ENCODE measurements at regions not wholly inside any gene's neighbourhood (a gene's known extent, or its start where the extent isn't known, plus 50 kb on each side); places are given as distances from the start of the nearest gene placed in this dataset.

DNA sequence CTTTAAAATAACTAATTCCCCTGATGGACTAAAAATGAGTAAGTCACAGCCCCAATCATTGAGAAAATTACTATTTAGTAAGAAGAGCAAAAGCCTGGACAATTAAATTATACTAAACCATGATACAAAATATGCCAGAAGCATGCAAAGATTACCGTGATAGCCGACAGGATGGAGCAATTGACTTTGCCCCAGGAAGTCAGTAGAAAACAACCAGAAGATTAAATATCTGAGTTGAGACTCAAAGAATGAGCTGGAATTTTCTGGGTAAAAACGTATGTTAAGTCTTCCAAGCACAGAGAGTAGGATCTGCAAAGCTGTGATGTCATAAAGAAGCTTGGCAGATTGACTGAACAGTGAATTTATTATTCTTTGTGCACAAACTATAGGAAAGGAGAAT, 816.1 kb upstream of the TENM3 start:
- Histone ChIP-seq H3K9ac (ENCODE audit: low read depth, low read length) (no peak overlapping the region), H3K36me3 (ENCODE audit: insufficient read depth, low read length) (no peaks in the 10 kb centered on the region), H3K27ac (ENCODE audit: low read length) (no peak overlapping the region), H4K20me1 (ENCODE audit: insufficient read depth, low read length) (no peaks in the 10 kb centered on the region), H3K4me2 (ENCODE audit: insufficient read depth, low read length) (no peak overlapping the region), H2AFZ (ENCODE audit: low read depth, low read length) (no peak overlapping the region), H3K79me2 (ENCODE audit: insufficient read depth, low read length) (no peaks in the 10 kb centered on the region), H3K27me3 (ENCODE audit: insufficient read depth, low read length, poor library complexity) (no peaks in the 10 kb centered on the region), H3K4me1 (ENCODE audit: insufficient read depth, low read length) (no peaks in the 10 kb centered on the region), H3K9me3 (ENCODE audit: insufficient read depth, low read length, severe bottlenecking) (no peaks in the 10 kb centered on the region), H3K4me3 (ENCODE audit: low read depth in 1 of 2, low read length in 2 of 2) (no peak overlapping the region)
- TF ChIP-seq EZH2 (IDR thresholded peaks at IDR 0.05; ENCODE audit: borderline replicate concordance, low read depth, low read length, severe bottlenecking) = no peak
- TF ChIP-seq, protein P1, sequence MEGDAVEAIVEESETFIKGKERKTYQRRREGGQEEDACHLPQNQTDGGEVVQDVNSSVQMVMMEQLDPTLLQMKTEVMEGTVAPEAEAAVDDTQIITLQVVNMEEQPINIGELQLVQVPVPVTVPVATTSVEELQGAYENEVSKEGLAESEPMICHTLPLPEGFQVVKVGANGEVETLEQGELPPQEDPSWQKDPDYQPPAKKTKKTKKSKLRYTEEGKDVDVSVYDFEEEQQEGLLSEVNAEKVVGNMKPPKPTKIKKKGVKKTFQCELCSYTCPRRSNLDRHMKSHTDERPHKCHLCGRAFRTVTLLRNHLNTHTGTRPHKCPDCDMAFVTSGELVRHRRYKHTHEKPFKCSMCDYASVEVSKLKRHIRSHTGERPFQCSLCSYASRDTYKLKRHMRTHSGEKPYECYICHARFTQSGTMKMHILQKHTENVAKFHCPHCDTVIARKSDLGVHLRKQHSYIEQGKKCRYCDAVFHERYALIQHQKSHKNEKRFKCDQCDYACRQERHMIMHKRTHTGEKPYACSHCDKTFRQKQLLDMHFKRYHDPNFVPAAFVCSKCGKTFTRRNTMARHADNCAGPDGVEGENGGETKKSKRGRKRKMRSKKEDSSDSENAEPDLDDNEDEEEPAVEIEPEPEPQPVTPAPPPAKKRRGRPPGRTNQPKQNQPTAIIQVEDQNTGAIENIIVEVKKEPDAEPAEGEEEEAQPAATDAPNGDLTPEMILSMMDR (IDR thresholded peaks at IDR 0.05; ENCODE audit: borderline replicate concordance, extremely low read depth, low read length, poor library complexity, severe bottlenecking) = no peak
- DNase-seq (no peak), ATAC-seq (ENCODE audit: insufficient read depth, low read depth) (no peak)

DNA sequence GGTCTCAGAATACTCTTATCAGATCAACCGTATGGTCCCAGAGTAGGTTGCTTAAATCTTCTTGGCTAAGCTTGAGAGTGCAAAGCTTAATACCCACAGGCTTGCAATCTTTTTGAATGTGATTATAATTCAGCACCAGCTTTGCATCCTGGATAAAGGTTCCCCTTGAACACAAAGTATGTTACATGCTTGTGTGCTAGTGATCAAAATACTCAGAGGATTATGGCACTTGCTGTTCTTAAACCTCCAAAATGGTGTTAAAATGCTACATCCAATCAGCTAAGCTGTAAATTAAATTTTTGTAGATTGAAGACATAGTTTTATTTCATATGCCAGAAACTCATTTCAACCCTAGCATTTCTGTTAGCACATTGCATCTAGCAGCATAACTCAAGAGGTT, 812.2 kb upstream of the TENM3 start:
- Histone ChIP-seq H3K9ac (ENCODE audit: low read depth, low read length) (no peak overlapping the region), H2AFZ (ENCODE audit: low read depth, low read length) (no peak overlapping the region)
- DNase-seq = no peak

DNA sequence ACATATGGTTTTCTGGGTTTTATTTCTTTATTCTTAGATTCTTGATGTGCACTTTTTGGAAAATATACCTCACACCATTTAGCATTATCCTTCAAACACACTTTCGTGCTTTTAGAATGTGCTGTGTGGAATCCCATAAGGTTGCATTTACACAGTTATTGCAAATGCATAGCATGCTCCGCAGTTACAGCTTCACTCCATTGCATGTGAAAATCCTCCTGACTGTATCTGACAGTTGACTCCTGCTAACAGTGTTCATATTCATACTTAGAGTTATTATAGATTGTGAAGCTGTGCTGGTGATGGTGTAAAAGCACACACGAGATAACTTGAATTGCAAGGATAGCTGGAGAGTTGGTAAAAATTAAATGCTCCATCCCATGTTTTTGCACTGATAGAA, 811.5 kb upstream of the TENM3 start:
- Histone ChIP-seq H3K4me3 (ENCODE audit: low read depth in 1 of 2, low read length in 2 of 2) (no peak overlapping the region), H3K79me2 (ENCODE audit: insufficient read depth, low read length) (no peaks in the 10 kb centered on the region), H3K27me3 (ENCODE audit: insufficient read depth, low read length, poor library complexity) (no peaks in the 10 kb centered on the region), H3K36me3 (ENCODE audit: insufficient read depth, low read length) (no peaks in the 10 kb centered on the region), H3K9me3 (ENCODE audit: insufficient read depth, low read length, severe bottlenecking) (no peaks in the 10 kb centered on the region), H2AFZ (ENCODE audit: low read depth, low read length) (no peak overlapping the region), H3K4me1 (ENCODE audit: insufficient read depth, low read length) (no peaks in the 10 kb centered on the region), H3K9ac (ENCODE audit: low read depth, low read length) (no peak overlapping the region), H4K20me1 (ENCODE audit: insufficient read depth, low read length) (no peaks in the 10 kb centered on the region), H3K27ac (ENCODE audit: low read length) (no peak overlapping the region), H3K4me2 (ENCODE audit: insufficient read depth, low read length) (no peak overlapping the region)
- no peak for ATAC-seq (ENCODE audit: insufficient read depth, low read depth)
- TF ChIP-seq EZH2 (IDR thresholded peaks at IDR 0.05; ENCODE audit: borderline replicate concordance, low read depth, low read length, severe bottlenecking) = no peak
- TF ChIP-seq, protein P1 (IDR thresholded peaks at IDR 0.05; ENCODE audit: borderline replicate concordance, extremely low read depth, low read length, poor library complexity, severe bottlenecking) = no peak
- no peak for DNase-seq

More for the DNA sequence above, 812.2 kb upstream of the TENM3 start:
- Histone ChIP-seq H3K79me2 (ENCODE audit: insufficient read depth, low read length) (no peaks in the 10 kb centered on the region), H3K27me3 (ENCODE audit: insufficient read depth, low read length, poor library complexity) (no peaks in the 10 kb centered on the region), H3K27ac (ENCODE audit: low read length) (no peak overlapping the region), H3K4me3 (ENCODE audit: low read depth in 1 of 2, low read length in 2 of 2) (no peak overlapping the region), H3K36me3 (ENCODE audit: insufficient read depth, low read length) (no peaks in the 10 kb centered on the region), H3K4me2 (ENCODE audit: insufficient read depth, low read length) (no peak overlapping the region), H4K20me1 (ENCODE audit: insufficient read depth, low read length) (no peaks in the 10 kb centered on the region), H3K9me3 (ENCODE audit: insufficient read depth, low read length, severe bottlenecking) (no peaks in the 10 kb centered on the region), H3K4me1 (ENCODE audit: insufficient read depth, low read length) (no peaks in the 10 kb centered on the region)
- ATAC-seq (ENCODE audit: insufficient read depth, low read depth) = no peak
- TF ChIP-seq, protein P1 (IDR thresholded peaks at IDR 0.05; ENCODE audit: borderline replicate concordance, extremely low read depth, low read length, poor library complexity, severe bottlenecking) = no peak
- no peak for TF ChIP-seq EZH2 (IDR thresholded peaks at IDR 0.05; ENCODE audit: borderline replicate concordance, low read depth, low read length, severe bottlenecking)

DNA sequence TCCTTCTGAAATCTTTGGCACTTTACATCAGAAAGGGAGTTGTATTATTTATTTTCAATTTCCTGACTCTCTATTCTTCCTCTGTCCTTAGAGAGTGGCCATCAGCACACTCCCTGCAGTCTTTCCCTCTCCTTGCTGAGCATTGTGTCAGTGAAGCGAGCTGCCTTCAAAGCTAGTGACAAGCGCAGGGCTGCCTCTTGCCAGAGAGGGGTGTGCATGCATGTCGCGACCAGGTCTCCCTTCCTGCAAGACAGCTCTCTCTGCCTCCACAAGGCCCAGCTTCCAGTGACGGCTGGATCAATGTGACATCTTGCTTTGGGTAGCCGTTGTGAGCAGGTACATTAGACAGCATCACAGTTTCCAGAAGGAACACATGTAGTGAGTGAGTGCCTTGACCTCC, 810.9 kb upstream of the TENM3 start:
- Histone ChIP-seq H3K4me3 (ENCODE audit: low read depth in 1 of 2, low read length in 2 of 2) (no peak overlapping the region), H3K27ac (ENCODE audit: low read length) (no peak overlapping the region), H4K20me1 (ENCODE audit: insufficient read depth, low read length) (no peaks in the 10 kb centered on the region), H3K9ac (ENCODE audit: low read depth, low read length) (no peak overlapping the region), H3K4me2 (ENCODE audit: insufficient read depth, low read length) (no peak overlapping the region), H3K4me1 (ENCODE audit: insufficient read depth, low read length) (no peaks in the 10 kb centered on the region), H3K9me3 (ENCODE audit: insufficient read depth, low read length, severe bottlenecking) (no peaks in the 10 kb centered on the region), H2AFZ (ENCODE audit: low read depth, low read length) (no peak overlapping the region), H3K27me3 (ENCODE audit: insufficient read depth, low read length, poor library complexity) (no peaks in the 10 kb centered on the region), H3K36me3 (ENCODE audit: insufficient read depth, low read length) (no peaks in the 10 kb centered on the region), H3K79me2 (ENCODE audit: insufficient read depth, low read length) (no peaks in the 10 kb centered on the region)
- TF ChIP-seq, protein P1 (IDR thresholded peaks at IDR 0.05; ENCODE audit: borderline replicate concordance, extremely low read depth, low read length, poor library complexity, severe bottlenecking) = no peak
- no peak for TF ChIP-seq EZH2 (IDR thresholded peaks at IDR 0.05; ENCODE audit: borderline replicate concordance, low read depth, low read length, severe bottlenecking)
- ATAC-seq (ENCODE audit: insufficient read depth, low read depth) (no peak), DNase-seq (no peak)
